IMR-90 (cell line): ENCODE measurements at regions not wholly inside any gene's neighbourhood (a gene's known extent, or its start where the extent isn't known, plus 50 kb on each side); places are given as distances from the start of the nearest gene placed in this dataset.

ENCODE experiments used
- ATAC-seq: fragments of 200-7000 bp; cut with Tn5 transposase; 2 replicates; pipeline ENCODE4 v1.9.1; 2020; ENCODE audit warnings: low read depth, mild to moderate bottlenecking, moderate library complexity
- BruUV-seq: library from RNA; stranded (reverse); fragments of 400-500 nt; replicated peaks from 2 replicates; lab custom pipeline; 2021; lab: Mats Ljungman, UMichigan
- CTCF ChIA-PET: fragments of 300-600 bp; formaldehyde crosslinking; extraction: SDS; loops from one replicate; lab custom pipeline; 2021; ENCODE audit warnings: antibody characterized with exemption; lab: Yijun Ruan, JAX
- POLR2A ChIA-PET: fragments of 300-600 bp; sonication (Branson Sonifier 250); formaldehyde crosslinking; loops from one replicate; lab custom pipeline; 2022; ENCODE audit warnings: antibody characterized with exemption; ENCODE audit not compliant: unreplicated experiment; lab: Charles Lee
- DNase-seq: peaks from one replicate; pipeline ENCODE4 v3.0.0; 2013
- H2AFZ ChIP-seq: replicated peaks from 2 replicates; pipeline ENCODE3; 2013; ENCODE audit warnings: low read length, mild to moderate bottlenecking; ENCODE audit not compliant: poor library complexity
- H2AK5ac ChIP-seq: 2 replicates; pipeline ENCODE4 v1.6.1; 2013; ENCODE audit warnings: low read depth, low read length, inconsistent platforms
- H2AK9ac ChIP-seq: replicated peaks from 2 replicates; pipeline ENCODE3; 2013; ENCODE audit warnings: mild to moderate bottlenecking, low read depth, low read length, moderate library complexity; ENCODE audit not compliant: poor library complexity
- H2BK120ac ChIP-seq: 2 replicates; pipeline ENCODE4 v1.6.1; 2013; ENCODE audit warnings: low read depth, low read length, inconsistent platforms
- H2BK15ac ChIP-seq: 3 replicates; pipeline ENCODE4 v1.6.1; 2013; ENCODE audit warnings: low read depth, low read length, inconsistent platforms
- H2BK20ac ChIP-seq: 2 replicates; pipeline ENCODE4 v1.6.1; 2013; ENCODE audit warnings: low read depth, mild to moderate bottlenecking, inconsistent platforms, low read length, moderate library complexity
- H2BK5ac ChIP-seq: 2 replicates; pipeline ENCODE4 v1.6.1; 2013; ENCODE audit warnings: mild to moderate bottlenecking, low read depth, low read length, inconsistent platforms; ENCODE audit not compliant: poor library complexity, severe bottlenecking
- H3K14ac ChIP-seq: replicated peaks from 2 replicates; pipeline ENCODE4 v1.6.1; 2013; ENCODE audit warnings: low read depth, low read length, inconsistent platforms
- H3K18ac ChIP-seq: 2 replicates; pipeline ENCODE4 v1.6.1; 2013; ENCODE audit warnings: low read depth, low read length, control low read depth
- H3K23ac ChIP-seq: 2 replicates; pipeline ENCODE4 v1.6.1; 2013; ENCODE audit warnings: low read depth, low read length, inconsistent platforms
- H3K27ac ChIP-seq: 2 replicates; pipeline ENCODE4 v1.5.1; 2013; ENCODE audit warnings: mild to moderate bottlenecking, control low read depth, low read length; ENCODE audit not compliant: insufficient read depth
- H3K27me3 ChIP-seq: 2 replicates; pipeline ENCODE4 v1.6.1; 2013; ENCODE audit warnings: low read length; ENCODE audit not compliant: control insufficient read depth, insufficient read depth
- H3K36me3 ChIP-seq: 2 replicates; pipeline ENCODE4 v1.6.1; 2013; ENCODE audit warnings: low read length, mixed read lengths; ENCODE audit not compliant: control insufficient read depth, insufficient read depth
- H3K4ac ChIP-seq: 2 replicates; pipeline ENCODE4 v1.6.1; 2013; ENCODE audit warnings: low read depth, low read length, inconsistent platforms
- H3K4me1 ChIP-seq: 2 replicates; pipeline ENCODE4 v1.6.1; 2013; ENCODE audit warnings: low read length, mixed read lengths; ENCODE audit not compliant: control insufficient read depth, insufficient read depth
- H3K4me2 ChIP-seq: 2 replicates; pipeline ENCODE4 v1.6.1; 2013; ENCODE audit warnings: low read depth, mild to moderate bottlenecking, control low read depth, low read length, moderate library complexity
- H3K4me3 ChIP-seq: 2 replicates; pipeline ENCODE4 v1.5.1; 2013; ENCODE audit warnings: low read depth, mild to moderate bottlenecking, control low read depth, low read length, moderate library complexity; ENCODE audit not compliant: insufficient read depth
- H3K56ac ChIP-seq: 2 replicates; pipeline ENCODE4 v1.6.1; 2013; ENCODE audit warnings: low read length, inconsistent platforms; ENCODE audit not compliant: insufficient read depth; ENCODE audit errors: extremely low read depth
- H3K79me1 ChIP-seq, 2 experiments: 2 replicates each; pipeline ENCODE4 v1.6.1; 2013; ENCODE audit warnings: low read length in 2 of 2, inconsistent platforms in 1 of 2, low read depth in 1 of 2
- H3K9ac ChIP-seq: 2 replicates; pipeline ENCODE4 v1.6.1; 2013; ENCODE audit warnings: low read depth, low read length, control low read depth
- H3K9me1 ChIP-seq: 2 replicates; pipeline ENCODE4 v1.6.1; 2013; ENCODE audit warnings: low read length, inconsistent platforms; ENCODE audit not compliant: insufficient read depth
- H3K9me3 ChIP-seq: 2 replicates; pipeline ENCODE4 v1.6.1; 2013; ENCODE audit warnings: low read length; ENCODE audit not compliant: control insufficient read depth, insufficient read depth
- H4K20me1 ChIP-seq: 2 replicates; pipeline ENCODE4 v1.6.1; 2013; ENCODE audit warnings: low read length, inconsistent platforms; ENCODE audit not compliant: insufficient read depth
- H4K5ac ChIP-seq: 2 replicates; pipeline ENCODE4 v1.6.1; 2013; ENCODE audit warnings: mild to moderate bottlenecking, low read depth, low read length, control low read depth
- H4K8ac ChIP-seq, 2 experiments: 2 replicates each; pipeline ENCODE4 v1.6.1; 2013; ENCODE audit warnings: low read depth in 2 of 2, low read length in 2 of 2, control low read depth in 1 of 2, inconsistent platforms in 1 of 2
- H4K91ac ChIP-seq: 2 replicates; pipeline ENCODE4 v1.6.1; 2013; ENCODE audit warnings: low read depth, low read length, inconsistent platforms; ENCODE audit not compliant: insufficient read depth
- CTCF ChIP-seq: conservative IDR thresholded peaks from 2 replicates; pipeline ENCODE4 v1.5.1; 2012; ENCODE audit warnings: mild to moderate bottlenecking, low read depth, low read length, improper control_type of control experiment
- ELK1 ChIP-seq: fragments of 150-350 bp; IDR thresholded peaks from 2 replicates; pipeline ENCODE4 v1.6.1; 2016; ENCODE audit warnings: low read depth, mild to moderate bottlenecking, low read length, moderate library complexity, borderline replicate concordance
- FOS ChIP-seq: fragments of 150-350 bp; IDR thresholded peaks from 2 replicates; pipeline ENCODE4 v1.6.1; 2016; ENCODE audit warnings: low read depth, low read length
- MAFK ChIP-seq: IDR thresholded peaks from 2 replicates; pipeline ENCODE4 v1.6.1; 2012; ENCODE audit warnings: low read depth, low read length, improper control_type of control experiment
- RCOR1 ChIP-seq: IDR thresholded peaks from 2 replicates; pipeline ENCODE4 v1.6.1; 2012; ENCODE audit warnings: mild to moderate bottlenecking, low read length, improper control_type of control experiment; ENCODE audit not compliant: insufficient replicate concordance
- WGBS, 2 experiments: methylation state at CpG; one replicate each; pipeline versions ENCODE4 v1.1.5 to v1.1.7; 2013; ENCODE audit warnings: missing lambda C conversion rate in 2 of 2; ENCODE audit not compliant: insufficient read length in 1 of 2; ENCODE audit errors: extremely low coverage in 2 of 2; 5-methylcytosine and 5-hydroxymethylcytosine counted together
- dilution Hi-C: fragments of 300-500 bp; cut with HindIII; formaldehyde crosslinking; loops from one replicate; pipeline ENCODE4 v1.14.3; 2018; ENCODE audit warnings: low sequenced_read_pairs; ENCODE audit not compliant: unreplicated experiment
- in situ Hi-C: fragments of 300-500 bp; cut with MboI; formaldehyde crosslinking; loops from 3 replicates; pipeline ENCODE4 v1.14.3; 2019; ENCODE audit warnings: low sequenced_read_pairs, inconsistent platforms, mixed read lengths
- intact Hi-C: fragments of 100-400 bp; cut with micrococcal nuclease; formaldehyde crosslinking; loops from 2 replicates; pipeline ENCODE4 v1.10.0; 2022

DNA sequence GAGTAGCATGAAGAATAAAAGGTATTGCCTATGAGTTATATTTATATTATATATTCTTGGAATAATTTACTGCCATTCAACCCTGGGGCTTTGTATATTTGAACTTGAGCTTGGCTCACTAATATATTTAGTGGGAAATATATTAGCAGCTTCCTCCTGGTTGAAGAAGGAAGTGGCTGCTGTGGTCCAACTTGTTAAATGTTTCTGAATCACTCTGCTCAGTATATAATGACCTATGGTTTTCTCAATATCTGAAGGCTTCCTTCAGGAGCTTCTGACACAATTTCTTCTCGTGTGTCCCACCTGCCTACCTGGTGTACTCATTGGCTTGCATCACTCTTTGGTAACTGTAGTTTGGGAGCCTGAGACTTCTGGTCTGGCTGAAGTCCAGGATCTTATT lies 646.4 kb downstream of the TBC1D4 start:
- Histone ChIP-seq H3K23ac (no peak overlapping the region), H3K9me3 (no peaks in the 10 kb centered on the region), H3K27ac (no peak overlapping the region), H3K14ac (no peak overlapping the region), H2BK5ac (no peak overlapping the region), H3K27me3 (no peaks in the 10 kb centered on the region), H3K9me1 (no peaks in the 10 kb centered on the region), H2BK120ac (no peak overlapping the region), H3K4me3 (no peak overlapping the region), H3K79me1 (no peaks in the 10 kb centered on the region), H2AK5ac (no peak overlapping the region), H4K5ac (no peak overlapping the region), H4K91ac (no peak overlapping the region), H2BK20ac (no peak overlapping the region), H4K20me1 (no peaks in the 10 kb centered on the region), H3K36me3 (no peaks in the 10 kb centered on the region), H3K4ac (no peak overlapping the region), H2BK15ac (no peak overlapping the region), H4K8ac (no peak overlapping the region), H3K4me2 (no peak overlapping the region), H3K18ac (no peak overlapping the region), H2AK9ac (no peak overlapping the region), H2AFZ (no peak overlapping the region), H3K4me1 (no peaks in the 10 kb centered on the region), H3K56ac (no peak overlapping the region), H3K9ac (no peak overlapping the region)
- intact Hi-C loops (no loop called here), dilution Hi-C loops (no loop called here), in situ Hi-C loops (no loop called here)
- TF ChIP-seq FOS (no peak), RCOR1 (no peak), ELK1 (no peak), CTCF (no peak), MAFK (no peak)
- BruUV-seq = no TSS peak
- ChIA-PET CTCF (no interaction called here), POLR2A (no interaction called here)
- WGBS, 2 experiments = no CpG with 5 or more reads among the region's 1 CpG
- no peak for DNase-seq
- ATAC-seq = no peak
